IPS-NIHi7 (cell line): ENCODE measurements at regions not wholly inside any gene's neighbourhood (a gene's known extent, or its start where the extent isn't known, plus 50 kb on each side); places are given as distances from the start of the nearest gene placed in this dataset.
"Not testable (repeated sequence)": the region's sequence is repeated elsewhere in the genome, so short reads cannot be mapped to it uniquely, and the experiment has no call there.

Experiments
- DNase-seq: peaks from one replicate; pipeline ENCODE4 v3.0.0; 2012; ENCODE audit warnings: mixed read lengths; ENCODE audit errors: extremely low spot score

DNA sequence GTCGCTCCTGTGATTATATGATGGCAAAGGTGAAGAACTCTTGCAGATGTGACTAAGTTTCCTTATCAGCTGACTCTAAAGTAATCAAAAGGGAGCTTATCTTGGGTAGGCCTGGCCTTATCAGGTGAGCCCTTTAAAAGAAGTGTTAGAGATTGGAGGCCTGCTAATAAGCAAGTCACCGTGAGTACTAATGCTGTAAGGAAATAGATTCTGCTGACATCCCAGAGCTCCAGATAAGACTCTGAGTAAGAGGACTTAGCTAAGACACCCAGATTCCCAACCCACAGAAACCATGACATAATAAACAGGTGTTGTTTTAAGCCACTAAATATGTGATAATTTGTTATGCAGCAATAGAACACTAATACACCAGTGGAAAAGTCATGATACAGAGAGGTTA lies 99.9 kb upstream of the FAM20A start:
- no peak for DNase-seq

- no peak for DNase-seq
These were observed 99.3 kb upstream of the FAM20A start for GRCh38 chr17:68700421-68700820.

GRCh38 chr17:68699936-68700335 lies 98.8 kb upstream of the FAM20A start:
- DNase-seq: no peak

DNA sequence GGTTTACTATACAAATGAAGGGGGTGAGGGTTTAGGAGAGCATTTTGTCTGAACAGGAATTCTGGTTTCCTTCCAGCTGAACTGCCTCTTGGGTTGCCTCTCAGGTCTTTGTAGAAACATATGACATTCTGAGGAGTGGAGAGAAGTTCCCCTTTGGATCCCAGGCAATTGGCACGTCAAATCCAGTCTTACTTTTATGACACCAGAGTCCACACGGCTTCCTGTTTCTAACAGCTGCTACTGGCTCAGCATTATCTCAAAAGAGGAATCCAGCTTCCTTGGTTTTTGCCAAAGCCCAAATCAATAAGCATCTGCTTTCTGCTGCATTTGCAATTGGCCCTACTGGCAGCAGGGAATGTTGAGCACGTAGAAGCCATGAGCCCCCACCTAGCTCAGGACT lies 97.6 kb upstream of the FAM20A start:
- DNase-seq: no peak

DNA sequence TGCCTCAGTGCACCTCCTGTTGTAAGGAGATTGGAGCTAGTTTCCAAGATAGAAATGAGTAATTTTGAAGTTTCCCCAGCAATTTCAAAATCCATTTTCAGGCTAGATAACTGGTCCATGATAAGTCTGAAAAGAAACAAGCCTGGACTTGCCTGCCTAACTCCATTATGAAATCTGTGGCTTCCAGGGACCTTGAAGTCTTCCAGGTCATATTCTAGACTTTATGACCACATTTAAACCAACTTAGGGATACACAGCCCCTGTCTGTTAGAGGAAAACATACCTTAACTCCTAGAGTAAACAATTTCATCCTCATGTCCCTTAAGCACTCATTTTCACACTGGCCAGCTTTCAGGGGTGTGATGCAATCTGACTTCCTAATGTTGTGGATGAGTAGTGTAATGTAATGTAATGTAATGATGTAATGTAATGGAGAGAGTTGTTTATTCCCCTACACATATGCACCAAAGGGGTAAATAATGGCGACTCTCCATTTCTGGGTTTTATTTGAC lies 96.7 kb upstream of the FAM20A start:
- no peak for DNase-seq

DNA sequence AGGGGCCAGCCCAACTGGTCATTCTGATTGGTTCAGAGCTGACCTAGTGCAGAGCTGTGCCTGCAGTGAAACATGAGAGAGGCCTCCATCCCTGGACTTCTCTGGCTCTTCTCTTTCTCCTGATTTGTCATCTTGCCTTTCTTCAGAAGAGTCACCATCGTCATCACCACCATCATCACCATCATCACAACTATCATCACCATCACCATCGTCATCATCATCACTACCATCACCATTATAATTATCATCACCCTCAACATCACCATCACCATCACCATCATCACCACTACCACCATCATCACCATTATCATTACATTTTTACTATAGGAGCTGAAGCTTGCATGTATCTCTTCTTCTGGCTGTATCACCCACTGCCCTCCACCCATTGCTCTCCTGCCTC lies 94.5 kb upstream of the FAM20A start:
- DNase-seq: no peak

GRCh38 chr17:68694791-68695485 lies 93.8 kb upstream of the FAM20A start:
- no peak for DNase-seq

GRCh38 chr17:68693896-68694295 lies 92.7 kb upstream of the FAM20A start:
- DNase-seq: no peak

- DNase-seq: no peak
These were observed 92.3 kb upstream of the FAM20A start for GRCh38 chr17:68693466-68693865.

GRCh38 chr17:68686108-68686988 lies 85.2 kb upstream of the FAM20A start:
- DNase-seq: no peak

GRCh38 chr17:68684949-68685357 lies 83.8 kb upstream of the FAM20A start:
- DNase-seq: no peak

DNA sequence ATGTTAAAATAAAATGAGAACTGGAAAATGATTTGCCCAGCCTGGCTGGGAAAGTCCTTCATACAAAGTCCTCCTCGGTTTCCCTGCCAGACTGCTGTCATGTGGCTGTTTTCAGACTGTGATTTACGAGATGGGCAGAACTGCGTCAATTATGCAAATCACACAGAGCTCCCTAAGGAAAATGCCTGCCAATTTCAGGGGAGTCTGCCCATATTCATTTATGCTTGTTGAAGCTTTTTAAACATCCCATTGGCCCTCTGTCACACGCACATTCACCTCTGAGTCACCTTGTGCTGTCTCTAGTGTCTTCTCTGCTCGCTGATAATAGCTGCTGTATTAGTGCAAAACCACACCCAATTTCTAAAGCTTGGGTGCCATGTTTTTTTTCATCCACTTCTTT lies 81.7 kb upstream of the FAM20A start:
- DNase-seq: no peak

DNA sequence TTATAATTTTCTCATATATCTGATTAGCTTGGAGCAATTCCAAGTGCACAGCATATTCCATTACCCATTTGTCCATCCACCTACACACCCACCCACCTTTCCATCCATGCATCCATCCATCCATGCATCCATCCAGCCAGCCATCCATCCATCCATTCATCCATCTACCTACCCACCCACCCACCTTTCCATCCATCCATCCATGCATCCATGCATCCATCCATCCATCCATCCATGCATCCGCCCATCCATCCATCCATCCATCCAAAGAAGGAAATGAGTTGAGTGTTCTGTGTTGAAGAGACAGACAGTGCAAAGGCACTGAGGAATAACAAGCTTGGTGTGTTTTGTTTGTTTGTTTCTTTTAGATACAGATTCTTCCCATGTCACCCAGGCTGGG lies 78.7 kb upstream of the FAM20A start:
- DNase-seq: no peak

- DNase-seq: no peak
These were observed 75.7 kb upstream of the FAM20A start for GRCh38 chr17:68676856-68677255.

GRCh38 chr17:68675723-68676122 lies 74.6 kb upstream of the FAM20A start:
- no peak for DNase-seq

GRCh38 chr17:68674029-68674925 lies 73.1 kb upstream of the FAM20A start:
- no peak for DNase-seq

DNA sequence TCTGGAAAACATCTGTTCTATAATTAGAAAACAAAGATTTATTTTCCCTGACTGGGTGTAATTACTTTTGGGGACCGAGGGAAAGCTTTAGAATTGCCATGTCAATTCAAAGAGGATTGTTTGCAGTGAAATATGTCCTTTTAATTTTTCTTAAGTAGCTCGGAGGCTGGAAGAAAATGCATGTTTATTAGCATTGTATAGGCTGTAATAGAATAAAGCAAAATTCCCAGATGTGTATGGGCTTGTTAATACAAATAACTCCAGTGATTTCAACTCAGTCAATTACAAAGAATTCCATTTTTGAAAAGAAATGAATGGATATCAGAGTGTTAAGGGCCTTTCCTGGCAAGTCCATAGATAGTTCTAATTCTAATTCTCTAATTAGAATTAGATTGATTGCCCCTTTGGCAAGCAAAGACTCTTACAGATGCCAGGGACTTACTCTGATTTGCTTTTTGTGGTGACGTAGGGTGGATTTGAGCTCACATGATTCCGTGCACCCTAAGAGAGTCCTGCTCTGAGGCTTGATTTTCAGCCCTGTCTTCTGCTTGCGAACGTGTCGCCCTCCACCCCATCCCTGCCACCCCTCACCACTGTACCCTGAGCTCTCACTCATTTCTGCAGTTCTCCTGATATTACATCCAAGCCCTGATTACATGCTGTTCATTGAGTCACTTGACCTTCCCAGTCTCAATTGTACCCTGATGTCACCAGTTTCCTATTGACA lies 70.0 kb upstream of the FAM20A start:
- DNase-seq: no peak

DNA sequence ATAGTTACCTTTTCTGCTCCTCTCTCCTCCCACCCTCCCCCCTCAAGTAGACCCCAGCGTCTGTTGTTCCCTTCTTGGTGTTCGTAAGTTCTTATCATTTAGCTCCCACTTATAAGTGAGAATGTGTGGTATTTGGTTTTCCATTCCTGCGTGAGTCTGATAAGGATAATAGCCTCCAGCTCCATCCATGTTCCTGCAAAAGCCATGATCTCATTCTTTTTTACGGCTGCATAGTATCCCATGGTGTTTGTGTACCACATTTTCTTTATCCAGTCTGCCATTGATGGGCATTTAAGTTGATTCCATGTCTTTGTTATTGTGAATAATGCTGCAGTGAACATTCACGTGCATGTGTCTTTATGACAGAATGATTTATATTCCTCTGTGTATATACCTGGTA lies 65.3 kb upstream of the FAM20A start:
- DNase-seq: not testable (repeated sequence)

DNA sequence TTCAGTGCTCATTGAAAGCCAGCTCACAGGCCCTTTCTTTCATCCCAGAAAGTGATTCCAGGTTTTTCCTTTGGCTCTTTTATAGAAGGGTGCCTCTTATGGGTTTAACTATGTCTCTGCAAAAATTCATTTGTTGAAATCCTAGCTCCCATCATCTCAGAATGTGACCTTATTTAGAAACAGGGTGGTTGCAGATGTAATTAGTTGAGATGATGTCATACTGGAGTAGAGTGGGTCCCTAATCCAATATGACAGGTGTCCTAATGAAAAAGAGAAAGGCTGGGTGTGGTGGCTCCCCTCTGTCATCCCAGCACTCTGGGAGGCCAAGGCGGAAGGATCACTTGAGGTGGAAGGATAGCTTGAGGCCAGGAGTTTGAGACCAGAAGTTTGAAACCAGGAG lies 64.2 kb upstream of the FAM20A start:
- no peak for DNase-seq

DNA sequence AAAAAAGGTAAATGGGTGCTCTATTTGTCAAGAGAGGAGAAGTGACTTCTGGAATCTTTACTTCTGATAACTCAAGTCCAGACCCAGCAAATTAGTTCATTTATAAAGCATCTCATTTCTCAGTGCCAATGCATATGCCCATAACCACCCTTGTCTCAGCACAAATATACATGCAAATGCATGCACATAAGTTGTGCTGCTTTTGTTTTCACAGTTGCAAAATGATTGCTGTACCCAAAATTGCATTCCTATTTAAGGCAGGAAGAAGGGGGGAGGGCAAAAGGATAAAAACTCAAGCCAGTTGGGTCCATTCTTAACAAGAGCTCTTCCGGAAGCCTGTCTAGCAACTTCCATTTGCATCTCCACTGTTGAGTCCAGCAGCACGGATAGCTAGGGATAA lies 61.3 kb upstream of the FAM20A start:
- DNase-seq: no peak

DNA sequence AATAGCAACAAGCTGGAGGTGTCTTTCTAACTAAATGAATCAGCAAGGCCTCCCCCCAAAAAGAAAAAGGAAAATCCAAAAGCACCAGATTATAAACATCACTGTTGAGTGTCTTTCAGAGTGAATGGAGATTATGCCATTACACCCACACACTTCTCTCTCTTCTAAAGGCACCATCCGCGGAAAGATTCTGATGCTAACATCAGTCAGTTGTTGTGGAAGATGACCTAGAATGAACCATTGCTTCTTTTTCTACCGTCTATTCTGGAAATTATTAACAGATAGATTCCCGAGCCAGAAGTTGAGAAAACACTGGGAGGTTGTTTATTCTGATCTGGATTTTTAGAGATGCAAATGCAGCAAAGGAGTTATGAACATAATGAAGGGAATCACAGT lies 60.9 kb upstream of the FAM20A start:
- no peak for DNase-seq
